ENCODE measurements at regions not wholly inside any gene's neighbourhood (a gene's known extent, or its start where the extent isn't known, plus 50 kb on each side); places are given as distances from the start of the nearest gene placed in this dataset.

DNA sequence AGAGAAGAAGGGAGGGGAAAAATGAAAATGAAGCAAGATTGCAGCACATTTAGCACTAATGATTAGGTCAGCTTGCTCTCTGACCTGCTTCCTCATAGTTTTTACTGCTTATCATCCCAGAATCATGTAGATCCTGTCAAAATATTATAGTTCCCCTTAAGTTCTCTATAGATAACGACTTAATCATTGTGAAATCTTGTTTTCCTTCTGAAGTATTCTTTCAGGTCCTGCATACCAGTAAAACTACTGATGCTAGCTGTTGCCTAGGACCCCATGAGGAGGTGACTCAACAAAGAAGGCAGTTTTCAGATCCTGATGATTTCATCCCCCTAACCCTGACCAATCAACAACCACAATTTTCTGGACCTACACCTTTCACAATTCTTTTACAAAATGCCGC lies 1131.7 kb downstream of the SLITRK5 start:
- ChIA-PET POLR2A (no interaction called here), CTCF (no interaction called here)
- H3K4me1 ChIP-seq (ENCODE audit: control insufficient read depth, insufficient read depth, low read length): no peaks in the 10 kb centered on the region
- H3K4me3 ChIP-seq (ENCODE audit: low read depth, low read length): no peak overlapping the region
- H3K9me3 ChIP-seq (ENCODE audit: control insufficient read depth, insufficient read depth, low read depth, low read length): no peaks in the 10 kb centered on the region
- H3K36me3 ChIP-seq (ENCODE audit: control insufficient read depth in 2 of 2, insufficient read depth in 1 of 2, low read length in 2 of 2): no peaks in the 10 kb centered on the region
- H3K27ac ChIP-seq (ENCODE audit: extremely low read depth, low read depth, low read length): no peak overlapping the region
- TF ChIP-seq ZNF518A (tag by site-specific recombination; conservative IDR thresholded peaks at IDR 0.05; ENCODE audit: low read depth) (no peak), ZNF138 (tag by site-specific recombination; IDR thresholded peaks at IDR 0.05; ENCODE audit: borderline replicate concordance) (no peak), ZNF664 (tag by site-specific recombination; IDR thresholded peaks at IDR 0.05) (no peak), ZNF157 (tag by site-specific recombination; IDR thresholded peaks at IDR 0.05) (no peak), SCRT1 (tag by site-specific recombination; IDR thresholded peaks at IDR 0.05; ENCODE audit: borderline replicate concordance) (no peak), ZNF530 (tag by site-specific recombination; IDR thresholded peaks at IDR 0.05; ENCODE audit: low read depth) (no peak), ZNF48 (tag by site-specific recombination; IDR thresholded peaks at IDR 0.05) (no peak), ZSCAN23 (tag by site-specific recombination; IDR thresholded peaks at IDR 0.05) (no peak), PRDM1 (tag by site-specific recombination; IDR thresholded peaks at IDR 0.05) (no peak), ZNF658 (tag by site-specific recombination; IDR thresholded peaks at IDR 0.05) (no peak), KLF10 (tag by site-specific recombination; IDR thresholded peaks at IDR 0.05) (no peak), MEIS1 (CRISPR knock-in tag; IDR thresholded peaks at IDR 0.05; ENCODE audit: borderline replicate concordance) (no peak), ZNF366 (tag by site-specific recombination; conservative IDR thresholded peaks at IDR 0.05) (no peak), ZNF398 (tag by site-specific recombination; IDR thresholded peaks at IDR 0.05) (no peak), IKZF3 (tag by site-specific recombination; IDR thresholded peaks at IDR 0.05) (no peak), ZNF624 (tag by site-specific recombination; IDR thresholded peaks at IDR 0.05) (no peak), ZNF302 (tag by site-specific recombination; IDR thresholded peaks at IDR 0.05; ENCODE audit: low read depth) (no peak), ZNF510 (tag by site-specific recombination; IDR thresholded peaks at IDR 0.05; ENCODE audit: insufficient replicate concordance) (no peak)
- TF ChIP-seq, protein P1, sequence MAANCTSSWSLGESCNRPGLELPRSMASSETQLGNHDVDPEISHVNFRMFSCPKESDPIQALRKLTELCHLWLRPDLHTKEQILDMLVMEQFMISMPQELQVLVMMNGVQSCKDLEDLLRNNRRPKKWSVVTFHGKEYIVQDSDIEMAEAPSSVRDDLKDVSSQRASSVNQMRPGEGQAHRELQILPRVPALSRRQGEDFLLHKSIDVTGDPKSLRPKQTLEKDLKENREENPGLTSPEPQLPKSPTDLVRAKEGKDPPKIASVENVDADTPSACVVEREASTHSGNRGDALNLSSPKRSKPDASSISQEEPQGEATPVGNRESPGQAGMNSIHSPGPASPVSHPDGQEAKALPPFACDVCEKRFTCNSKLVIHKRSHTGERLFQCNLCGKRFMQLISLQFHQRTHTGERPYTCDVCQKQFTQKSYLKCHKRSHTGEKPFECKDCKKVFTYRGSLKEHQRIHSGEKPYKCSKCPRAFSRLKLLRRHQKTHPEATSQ (tag by site-specific recombination; IDR thresholded peaks at IDR 0.05): no peak
- TF ChIP-seq, protein P2, sequence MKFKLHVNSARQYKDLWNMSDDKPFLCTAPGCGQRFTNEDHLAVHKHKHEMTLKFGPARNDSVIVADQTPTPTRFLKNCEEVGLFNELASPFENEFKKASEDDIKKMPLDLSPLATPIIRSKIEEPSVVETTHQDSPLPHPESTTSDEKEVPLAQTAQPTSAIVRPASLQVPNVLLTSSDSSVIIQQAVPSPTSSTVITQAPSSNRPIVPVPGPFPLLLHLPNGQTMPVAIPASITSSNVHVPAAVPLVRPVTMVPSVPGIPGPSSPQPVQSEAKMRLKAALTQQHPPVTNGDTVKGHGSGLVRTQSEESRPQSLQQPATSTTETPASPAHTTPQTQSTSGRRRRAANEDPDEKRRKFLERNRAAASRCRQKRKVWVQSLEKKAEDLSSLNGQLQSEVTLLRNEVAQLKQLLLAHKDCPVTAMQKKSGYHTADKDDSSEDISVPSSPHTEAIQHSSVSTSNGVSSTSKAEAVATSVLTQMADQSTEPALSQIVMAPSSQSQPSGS (tag by site-specific recombination; IDR thresholded peaks at IDR 0.05; ENCODE audit: low read depth): no peak

All from HEK293 (cell line).